ENCODE measurements at regions not wholly inside any gene's neighbourhood (a gene's known extent, or its start where the extent isn't known, plus 50 kb on each side); places are given as distances from the start of the nearest gene placed in this dataset.

GRCh38 chr9:86644675-86645034 is 290.4 kb upstream of the TUT7 start:
- in situ Hi-C loops (cut with HindIII; ENCODE audit: low pct_ligation_motif_present, low sequenced_read_pairs): no loop called here
- TF ChIP-seq CTCF (IDR thresholded peaks at IDR 0.05; ENCODE audit: low read depth, low read length, missing control alignments): no peak
- H3K36me3 ChIP-seq (replicated peaks): no peaks in the 10 kb centered on the region

GRCh38 chr9:86643946-86644674 is 289.9 kb upstream of the TUT7 start:
- Histone ChIP-seq H3K36me3 (replicated peaks) (no peaks in the 10 kb centered on the region), H3K27ac (no peak overlapping the region), H3K27me3 (replicated peaks) (no peaks in the 10 kb centered on the region), H3K4me3 (ENCODE audit: low read depth, low read length) (no peak overlapping the region)
- DNase-seq: no peak
- no peak for TF ChIP-seq CTCF (IDR thresholded peaks at IDR 0.05; ENCODE audit: low read depth, low read length, missing control alignments)
- in situ Hi-C loops (cut with HindIII; ENCODE audit: low pct_ligation_motif_present, low sequenced_read_pairs): no loop called here

More at GRCh38 chr9:86644675-86645034, 290.4 kb upstream of the TUT7 start:
- Histone ChIP-seq H3K4me3 (ENCODE audit: low read depth, low read length) (no peak overlapping the region), H3K27me3 (replicated peaks) (no peaks in the 10 kb centered on the region), H3K27ac (no peak overlapping the region)
- DNase-seq: no peak

GRCh38 chr9:86642721-86643120 is 288.5 kb upstream of the TUT7 start:
- TF ChIP-seq CTCF (IDR thresholded peaks at IDR 0.05; ENCODE audit: low read depth, low read length, missing control alignments): no peak
- H3K27ac ChIP-seq: no peak overlapping the region
- H3K4me3 ChIP-seq (ENCODE audit: low read depth, low read length): no peak overlapping the region
- no peak for DNase-seq
- in situ Hi-C loops (cut with HindIII; ENCODE audit: low pct_ligation_motif_present, low sequenced_read_pairs): no loop called here
- H3K27me3 ChIP-seq (replicated peaks): no peaks in the 10 kb centered on the region
- H3K36me3 ChIP-seq (replicated peaks): no peaks in the 10 kb centered on the region

- in situ Hi-C loops (cut with HindIII; ENCODE audit: low pct_ligation_motif_present, low sequenced_read_pairs): no loop called here
- Histone ChIP-seq H3K36me3 (replicated peaks) (no peaks in the 10 kb centered on the region), H3K27me3 (replicated peaks) (no peaks in the 10 kb centered on the region), H3K27ac (no peak overlapping the region), H3K4me3 (ENCODE audit: low read depth, low read length) (no peak overlapping the region)
- no peak for DNase-seq
- TF ChIP-seq CTCF (IDR thresholded peaks at IDR 0.05; ENCODE audit: low read depth, low read length, missing control alignments): no peak
Measured at GRCh38 chr9:86641970-86642369, 287.8 kb upstream of the TUT7 start.

DNA sequence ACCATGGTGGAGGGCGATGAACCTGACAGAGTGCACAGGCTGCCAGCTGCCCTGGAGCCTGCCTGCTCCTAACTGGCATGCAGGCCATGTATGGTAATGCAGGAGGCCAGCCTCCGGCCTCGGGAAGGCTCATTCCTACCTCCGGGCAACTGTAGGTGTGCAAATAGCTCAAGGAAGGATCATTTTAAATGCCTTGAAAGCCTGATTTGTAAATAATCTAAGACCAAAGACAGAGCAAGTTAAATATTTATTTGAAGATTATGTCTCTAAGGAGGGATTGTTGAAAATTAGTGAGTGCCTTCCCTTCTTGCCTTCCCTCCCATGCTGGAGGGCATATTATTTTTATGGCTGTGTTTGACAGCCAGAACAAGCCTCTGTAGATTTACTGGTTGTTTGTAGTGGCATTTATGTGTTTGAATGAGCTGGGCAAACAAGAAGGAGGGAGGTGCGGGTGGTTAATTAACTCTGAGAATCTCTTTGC is 285.7 kb upstream of the TUT7 start:
- no peaks in the 10 kb centered on the region for H3K27me3 ChIP-seq (replicated peaks)
- no peak overlapping the region for H3K4me3 ChIP-seq (ENCODE audit: low read depth, low read length)
- no peak for DNase-seq
- no peak overlapping the region for H3K27ac ChIP-seq
- peak; percentile 27 for TF ChIP-seq CTCF (IDR thresholded peaks at IDR 0.05; ENCODE audit: low read depth, low read length, missing control alignments)
- in situ Hi-C loops (cut with HindIII; ENCODE audit: low pct_ligation_motif_present, low sequenced_read_pairs): no loop called here
- H3K36me3 ChIP-seq (replicated peaks): no peaks in the 10 kb centered on the region

DNA sequence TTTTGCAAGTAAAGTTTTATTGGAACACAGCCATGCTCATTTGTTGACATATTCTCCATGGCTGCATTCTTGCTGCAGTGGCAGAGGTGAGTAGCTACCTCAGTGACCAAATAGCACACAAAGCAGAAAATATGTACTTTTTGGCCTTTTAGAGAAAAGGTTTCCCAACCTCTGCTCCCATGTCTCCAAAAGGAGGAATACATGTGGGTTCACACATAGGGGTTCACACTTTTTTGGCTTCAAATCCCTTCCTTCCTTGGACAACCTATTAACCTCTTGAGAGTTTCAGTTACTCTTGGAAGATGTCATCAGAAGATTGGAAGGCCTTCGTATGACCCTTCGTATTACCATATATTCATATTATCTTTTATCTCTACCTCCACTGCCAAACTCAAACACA is 285.1 kb upstream of the TUT7 start:
- H3K27ac ChIP-seq: no peak overlapping the region
- DNase-seq: no peak
- H3K36me3 ChIP-seq (replicated peaks): no peaks in the 10 kb centered on the region
- in situ Hi-C loops (cut with HindIII; ENCODE audit: low pct_ligation_motif_present, low sequenced_read_pairs): no loop called here
- TF ChIP-seq CTCF (IDR thresholded peaks at IDR 0.05; ENCODE audit: low read depth, low read length, missing control alignments): no peak
- no peaks in the 10 kb centered on the region for H3K27me3 ChIP-seq (replicated peaks)
- H3K4me3 ChIP-seq (ENCODE audit: low read depth, low read length): no peak overlapping the region
